Lung (tissue), 1 donor: ENCODE measurements at regions not wholly inside any gene's neighbourhood (a gene's known extent, or its start where the extent isn't known, plus 50 kb on each side); places are given as distances from the start of the nearest gene placed in this dataset. TPM values are rescaled to one million over a fixed set of nuclear protein-coding genes. Genes with fewer than 3 reads are reported as not detected.
A peak's percentile ranks its signal among the peaks of the same experiment; 100 is the strongest.

Source experiments
- small RNA-seq: library from RNA; depleted of rRNA; stranded (forward); fragments of <200 nt; gene quantifications from one replicate; pipeline ENCODE3, GENCODE V24; 2014; ENCODE audit warnings: low replicate concordance

Small RNA genes in the stretch of these regions (small RNA-seq; reads per million reads assigned to genes)
- gene MIR190A (1.5 reads per million, percentile 88 among the genes with 10 or more reads in this experiment), gene MIR6085 (not detected), gene MIR8067 (not detected), gene RF00017 (not detected)
